ENCODE measurements at regions not wholly inside any gene's neighbourhood (a gene's known extent, or its start where the extent isn't known, plus 50 kb on each side); places are given as distances from the start of the nearest gene placed in this dataset.

GRCh38 chr2:13035866-13036265 is 319.1 kb downstream of the TRIB2 start:
- Histone ChIP-seq H3K27me3 (ENCODE audit: control insufficient read depth in 2 of 2, insufficient read depth in 2 of 2, low read length in 2 of 2) (peaks cover 0 to 12% of the 10 kb centered on the region in 2 experiments; a peak in 2 of 5 replicates), H3K4me3 (no peak overlapping the region), H3K4me1 (replicated peaks in 1 of 2; ENCODE audit: control insufficient read depth in 2 of 2, insufficient read depth in 2 of 2, low read length in 2 of 2) (no peaks in the 10 kb centered on the region), H3K79me2 (ENCODE audit: control insufficient read depth, insufficient read depth, low read length) (no peaks in the 10 kb centered on the region), H3K9ac (ENCODE audit: insufficient read depth in 1 of 2, low read depth in 2 of 2, low read length in 2 of 2) (no peak overlapping the region), H3K4me2 (ENCODE audit: insufficient read depth, low read length) (no peak overlapping the region), H4K20me1 (replicated peaks; ENCODE audit: control insufficient read depth, insufficient read depth, low read length) (no peaks in the 10 kb centered on the region), H3K9me3 (replicated peaks; ENCODE audit: control insufficient read depth, insufficient read depth, low read depth, low read length) (no peaks in the 10 kb centered on the region), H2AFZ (ENCODE audit: low read depth, low read length) (no peak overlapping the region), H3K27ac (ENCODE audit: extremely low read depth, low read depth, low read length) (no peak overlapping the region), H3K9me1 (ENCODE audit: control insufficient read depth, insufficient read depth, low read length) (no peaks in the 10 kb centered on the region), H3K36me3 (ENCODE audit: control insufficient read depth, insufficient read depth, low read length) (no peaks in the 10 kb centered on the region)
- ChIA-PET CTCF (ENCODE audit: low intra/inter-chr PET ratio) (no interaction called here), POLR2A (interaction anchor here (0.7 kb wide), 1 partner anchor 31 kb away, joined by 3 read pairs; no protein-coding TSS in a partner anchor)
- WGBS (ENCODE audit: insufficient coverage, low coverage, missing lambda C conversion rate): 17% methylated on average over 3 of the region's 3 CpGs
- ATAC-seq (no peak), DNase-seq (ENCODE audit: extremely low read depth in 1 of 4, low spot score in 3 of 4) (no peak), FAIRE-seq (no peak)
- intact Hi-C loops (cut with micrococcal nuclease): no loop called here
- BruUV-seq (replicated peaks): no TSS peak
- in situ Hi-C loops (cut with MboI): no loop called here
- TF ChIP-seq SP1 (CRISPR knock-in tag; IDR thresholded peaks at IDR 0.05) (no peak), SNIP1 (IDR thresholded peaks at IDR 0.05; ENCODE audit: low read depth) (no peak), GTF2B (IDR thresholded peaks at IDR 0.05; ENCODE audit: extremely low read depth, insufficient read length) (no peak), ASH1L (IDR thresholded peaks at IDR 0.05; ENCODE audit: borderline replicate concordance, low read depth, partially characterized antibody) (no peak), CREB3 (tag; conservative IDR thresholded peaks at IDR 0.05; ENCODE audit: low read depth) (no peak), MTA3 (IDR thresholded peaks at IDR 0.05; ENCODE audit: borderline replicate concordance) (no peak), ZNF133 (CRISPR knock-in tag; IDR thresholded peaks at IDR 0.05) (no peak)
